HL-60 (cell line): ENCODE measurements at regions not wholly inside any gene's neighbourhood (a gene's known extent, or its start where the extent isn't known, plus 50 kb on each side); places are given as distances from the start of the nearest gene placed in this dataset.

Source experiments
- GABPA ChIP-seq: IDR thresholded peaks from 2 replicates; pipeline ENCODE4 v1.6.1; 2012; ENCODE audit warnings: low read depth
- POLR2AphosphoS5 ChIP-seq: IDR thresholded peaks from 2 replicates; pipeline ENCODE4 v1.6.1; 2012; ENCODE audit warnings: low read depth
- SPI1 ChIP-seq: IDR thresholded peaks from 2 replicates; pipeline ENCODE4 v1.6.1; 2012; ENCODE audit warnings: low read depth, mild to moderate bottlenecking, borderline replicate concordance
- TF ChIP-seq, protein P1 (sequence below): IDR thresholded peaks from one replicate; pipeline ENCODE4 v1.5.1; 2011; ENCODE audit warnings: low read length, control low read depth, inconsistent platforms; ENCODE audit not compliant: insufficient read depth
- TF ChIP-seq, protein P2 (sequence below): IDR thresholded peaks from 2 replicates; pipeline ENCODE4 v1.6.1; 2012; ENCODE audit warnings: low read depth; ENCODE audit not compliant: insufficient replicate concordance

DNA sequence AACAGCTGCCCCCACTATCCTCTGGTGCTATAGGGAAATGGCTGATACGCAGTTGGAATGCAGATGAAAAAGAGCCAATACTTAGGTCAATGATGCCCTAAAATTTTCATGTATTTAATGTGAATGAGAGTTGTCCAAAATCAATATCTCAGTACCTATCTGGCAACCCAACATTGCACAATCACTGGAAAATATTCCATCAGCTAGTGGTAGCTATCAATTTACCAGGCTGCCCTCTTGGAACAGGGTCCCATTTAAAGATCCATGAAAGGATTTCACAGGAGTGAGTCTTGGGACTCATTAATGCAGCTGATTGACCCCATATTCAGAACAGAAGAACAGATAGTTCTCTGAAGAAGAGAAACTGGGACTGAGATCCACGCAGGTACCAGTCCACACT lies 638.9 kb downstream of the SMARCA1 start:
- TF ChIP-seq, protein P1, sequence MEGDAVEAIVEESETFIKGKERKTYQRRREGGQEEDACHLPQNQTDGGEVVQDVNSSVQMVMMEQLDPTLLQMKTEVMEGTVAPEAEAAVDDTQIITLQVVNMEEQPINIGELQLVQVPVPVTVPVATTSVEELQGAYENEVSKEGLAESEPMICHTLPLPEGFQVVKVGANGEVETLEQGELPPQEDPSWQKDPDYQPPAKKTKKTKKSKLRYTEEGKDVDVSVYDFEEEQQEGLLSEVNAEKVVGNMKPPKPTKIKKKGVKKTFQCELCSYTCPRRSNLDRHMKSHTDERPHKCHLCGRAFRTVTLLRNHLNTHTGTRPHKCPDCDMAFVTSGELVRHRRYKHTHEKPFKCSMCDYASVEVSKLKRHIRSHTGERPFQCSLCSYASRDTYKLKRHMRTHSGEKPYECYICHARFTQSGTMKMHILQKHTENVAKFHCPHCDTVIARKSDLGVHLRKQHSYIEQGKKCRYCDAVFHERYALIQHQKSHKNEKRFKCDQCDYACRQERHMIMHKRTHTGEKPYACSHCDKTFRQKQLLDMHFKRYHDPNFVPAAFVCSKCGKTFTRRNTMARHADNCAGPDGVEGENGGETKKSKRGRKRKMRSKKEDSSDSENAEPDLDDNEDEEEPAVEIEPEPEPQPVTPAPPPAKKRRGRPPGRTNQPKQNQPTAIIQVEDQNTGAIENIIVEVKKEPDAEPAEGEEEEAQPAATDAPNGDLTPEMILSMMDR: no peak
- no peak for TF ChIP-seq POLR2AphosphoS5
- no peak for TF ChIP-seq GABPA
- TF ChIP-seq, protein P2, sequence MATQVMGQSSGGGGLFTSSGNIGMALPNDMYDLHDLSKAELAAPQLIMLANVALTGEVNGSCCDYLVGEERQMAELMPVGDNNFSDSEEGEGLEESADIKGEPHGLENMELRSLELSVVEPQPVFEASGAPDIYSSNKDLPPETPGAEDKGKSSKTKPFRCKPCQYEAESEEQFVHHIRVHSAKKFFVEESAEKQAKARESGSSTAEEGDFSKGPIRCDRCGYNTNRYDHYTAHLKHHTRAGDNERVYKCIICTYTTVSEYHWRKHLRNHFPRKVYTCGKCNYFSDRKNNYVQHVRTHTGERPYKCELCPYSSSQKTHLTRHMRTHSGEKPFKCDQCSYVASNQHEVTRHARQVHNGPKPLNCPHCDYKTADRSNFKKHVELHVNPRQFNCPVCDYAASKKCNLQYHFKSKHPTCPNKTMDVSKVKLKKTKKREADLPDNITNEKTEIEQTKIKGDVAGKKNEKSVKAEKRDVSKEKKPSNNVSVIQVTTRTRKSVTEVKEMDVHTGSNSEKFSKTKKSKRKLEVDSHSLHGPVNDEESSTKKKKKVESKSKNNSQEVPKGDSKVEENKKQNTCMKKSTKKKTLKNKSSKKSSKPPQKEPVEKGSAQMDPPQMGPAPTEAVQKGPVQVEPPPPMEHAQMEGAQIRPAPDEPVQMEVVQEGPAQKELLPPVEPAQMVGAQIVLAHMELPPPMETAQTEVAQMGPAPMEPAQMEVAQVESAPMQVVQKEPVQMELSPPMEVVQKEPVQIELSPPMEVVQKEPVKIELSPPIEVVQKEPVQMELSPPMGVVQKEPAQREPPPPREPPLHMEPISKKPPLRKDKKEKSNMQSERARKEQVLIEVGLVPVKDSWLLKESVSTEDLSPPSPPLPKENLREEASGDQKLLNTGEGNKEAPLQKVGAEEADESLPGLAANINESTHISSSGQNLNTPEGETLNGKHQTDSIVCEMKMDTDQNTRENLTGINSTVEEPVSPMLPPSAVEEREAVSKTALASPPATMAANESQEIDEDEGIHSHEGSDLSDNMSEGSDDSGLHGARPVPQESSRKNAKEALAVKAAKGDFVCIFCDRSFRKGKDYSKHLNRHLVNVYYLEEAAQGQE: no peak
- TF ChIP-seq SPI1: no peak
